NT2/D1 (cell line): ENCODE measurements at regions not wholly inside any gene's neighbourhood (a gene's known extent, or its start where the extent isn't known, plus 50 kb on each side); places are given as distances from the start of the nearest gene placed in this dataset.

Experiments
- SUZ12 ChIP-seq: IDR thresholded peaks from 2 replicates; pipeline ENCODE4 v1.6.1; 2011; ENCODE audit not compliant: insufficient read length, insufficient read depth; ENCODE audit errors: extremely low read depth
- YY1 ChIP-seq: IDR thresholded peaks from 2 replicates; pipeline ENCODE4 v1.6.1; 2011; ENCODE audit not compliant: insufficient read length, insufficient read depth

DNA sequence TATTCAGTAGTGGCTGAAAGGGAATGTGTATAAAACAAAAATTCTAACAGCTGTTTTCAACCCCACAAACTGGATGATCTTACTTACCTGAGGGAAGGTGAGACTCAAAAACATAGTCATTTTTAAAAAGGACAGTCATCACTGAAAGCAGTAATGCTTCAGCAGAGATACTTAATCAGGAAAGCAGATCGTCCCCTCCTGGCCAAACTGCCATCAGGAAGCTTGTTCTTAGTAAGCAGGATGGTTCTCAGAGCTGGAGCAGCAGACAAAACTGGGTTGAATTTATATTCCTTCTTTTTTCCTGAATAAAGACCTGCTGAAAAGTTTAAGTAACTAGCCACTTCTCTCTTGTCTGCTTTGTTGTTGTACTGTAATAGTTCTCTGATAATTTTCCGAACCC, 1156.5 kb downstream of the OLFM4 start:
- TF ChIP-seq YY1 (no peak), SUZ12 (no peak)
